ENCODE measurements at regions not wholly inside any gene's neighbourhood (a gene's known extent, or its start where the extent isn't known, plus 50 kb on each side); places are given as distances from the start of the nearest gene placed in this dataset.
A peak's percentile ranks its signal among the peaks of the same experiment; 100 is the strongest.

DNA sequence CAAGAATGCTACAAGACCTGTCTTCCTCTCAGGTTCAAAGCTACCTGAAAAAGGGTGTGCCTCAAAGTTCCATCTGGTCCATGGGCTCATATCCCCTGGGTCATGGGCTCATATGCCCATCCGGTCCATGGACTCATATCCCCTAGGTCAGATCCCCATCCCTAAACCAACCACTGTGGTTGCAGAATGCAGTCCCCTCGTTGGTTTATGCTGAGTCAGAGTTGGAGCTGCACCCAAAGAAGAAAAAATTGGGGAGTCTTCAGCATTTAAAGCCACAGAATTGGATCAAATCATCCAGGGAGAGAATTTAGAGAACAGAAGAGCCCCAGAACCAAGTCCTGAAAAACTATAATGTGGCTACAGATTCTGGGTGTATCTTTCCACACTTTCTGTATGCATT is 71.5 kb upstream of the IL12A start:
- H3K4me3 ChIP-seq (ENCODE audit: low read depth, low read length): no peak overlapping the region
- no peak for DNase-seq (ENCODE audit: low read depth)
- TF ChIP-seq, protein P1, sequence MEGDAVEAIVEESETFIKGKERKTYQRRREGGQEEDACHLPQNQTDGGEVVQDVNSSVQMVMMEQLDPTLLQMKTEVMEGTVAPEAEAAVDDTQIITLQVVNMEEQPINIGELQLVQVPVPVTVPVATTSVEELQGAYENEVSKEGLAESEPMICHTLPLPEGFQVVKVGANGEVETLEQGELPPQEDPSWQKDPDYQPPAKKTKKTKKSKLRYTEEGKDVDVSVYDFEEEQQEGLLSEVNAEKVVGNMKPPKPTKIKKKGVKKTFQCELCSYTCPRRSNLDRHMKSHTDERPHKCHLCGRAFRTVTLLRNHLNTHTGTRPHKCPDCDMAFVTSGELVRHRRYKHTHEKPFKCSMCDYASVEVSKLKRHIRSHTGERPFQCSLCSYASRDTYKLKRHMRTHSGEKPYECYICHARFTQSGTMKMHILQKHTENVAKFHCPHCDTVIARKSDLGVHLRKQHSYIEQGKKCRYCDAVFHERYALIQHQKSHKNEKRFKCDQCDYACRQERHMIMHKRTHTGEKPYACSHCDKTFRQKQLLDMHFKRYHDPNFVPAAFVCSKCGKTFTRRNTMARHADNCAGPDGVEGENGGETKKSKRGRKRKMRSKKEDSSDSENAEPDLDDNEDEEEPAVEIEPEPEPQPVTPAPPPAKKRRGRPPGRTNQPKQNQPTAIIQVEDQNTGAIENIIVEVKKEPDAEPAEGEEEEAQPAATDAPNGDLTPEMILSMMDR (IDR thresholded peaks at IDR 0.05; ENCODE audit: insufficient read depth, low read length): no peak

GRCh38 chr3:159919873-159920272 is 68.8 kb upstream of the IL12A start:
- TF ChIP-seq, protein P1 (IDR thresholded peaks at IDR 0.05; ENCODE audit: insufficient read depth, low read length): no peak
- peak; percentile 56 for DNase-seq (ENCODE audit: low read depth)
- no peak overlapping the region for H3K4me3 ChIP-seq (ENCODE audit: low read depth, low read length)

GRCh38 chr3:159922193-159922840 is 66.3 kb upstream of the IL12A start:
- DNase-seq (ENCODE audit: low read depth): no peak
- TF ChIP-seq, protein P1 (IDR thresholded peaks at IDR 0.05; ENCODE audit: insufficient read depth, low read length): no peak
- H3K4me3 ChIP-seq (ENCODE audit: low read depth, low read length): no peak overlapping the region

GRCh38 chr3:159922861-159923312 is 65.7 kb upstream of the IL12A start:
- no peak overlapping the region for H3K4me3 ChIP-seq (ENCODE audit: low read depth, low read length)
- TF ChIP-seq, protein P1 (IDR thresholded peaks at IDR 0.05; ENCODE audit: insufficient read depth, low read length): no peak
- DNase-seq (ENCODE audit: low read depth): no peak

- no peak for DNase-seq (ENCODE audit: low read depth)
- H3K4me3 ChIP-seq (ENCODE audit: low read depth, low read length): no peak overlapping the region
- TF ChIP-seq, protein P1 (IDR thresholded peaks at IDR 0.05; ENCODE audit: insufficient read depth, low read length): no peak
Measured at GRCh38 chr3:159923336-159923735, 65.3 kb upstream of the IL12A start.

DNA sequence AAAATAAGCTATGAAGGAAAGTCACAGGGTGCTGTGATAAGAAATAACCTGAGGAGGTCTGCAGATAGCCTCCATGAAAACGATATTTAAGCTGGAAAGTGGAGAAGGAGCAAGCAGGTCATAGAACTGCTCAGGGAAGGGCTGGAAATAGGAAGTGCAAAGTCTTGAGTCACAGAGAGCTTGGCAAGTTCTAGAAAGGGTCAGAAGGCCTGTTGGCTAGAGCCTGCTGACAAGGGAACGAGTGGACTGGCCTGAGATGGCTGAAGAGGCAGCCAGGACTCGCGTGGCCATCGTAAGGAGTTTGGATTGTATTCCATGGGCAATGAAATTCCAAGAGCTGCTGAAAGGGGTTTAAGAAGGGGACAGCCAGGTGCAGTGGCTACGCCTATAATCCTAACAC is 64.7 kb upstream of the IL12A start:
- no peak overlapping the region for H3K4me3 ChIP-seq (ENCODE audit: low read depth, low read length)
- TF ChIP-seq, protein P1 (IDR thresholded peaks at IDR 0.05; ENCODE audit: insufficient read depth, low read length): no peak
- DNase-seq (ENCODE audit: low read depth): peak; percentile 47

GRCh38 chr3:159924411-159924810 is 64.2 kb upstream of the IL12A start:
- no peak overlapping the region for H3K4me3 ChIP-seq (ENCODE audit: low read depth, low read length)
- DNase-seq (ENCODE audit: low read depth): no peak
- TF ChIP-seq, protein P1 (IDR thresholded peaks at IDR 0.05; ENCODE audit: insufficient read depth, low read length): no peak
